Type B pancreatic cell (in vitro differentiated cells): ENCODE measurements at regions not wholly inside any gene's neighbourhood (a gene's known extent, or its start where the extent isn't known, plus 50 kb on each side); places are given as distances from the start of the nearest gene placed in this dataset.

Experiments used
- DNase-seq: peaks from one replicate; pipeline ENCODE4 v3.0.0; 2021; ENCODE audit warnings: mixed read lengths; ENCODE audit not compliant: unreplicated experiment; ENCODE audit errors: extremely low spot score
- H3K27ac Mint-ChIP-seq: 2 replicates; pipeline ENCODE4 v1.8.0; 2021; ENCODE audit warnings: mild to moderate bottlenecking, mixed read lengths
- H3K27me3 Mint-ChIP-seq: 2 replicates; pipeline ENCODE4 v1.8.0; 2021; ENCODE audit warnings: mixed read lengths
- H3K36me3 Mint-ChIP-seq: 2 replicates; pipeline ENCODE4 v1.8.0; 2021; ENCODE audit warnings: mixed read lengths
- H3K4me1 Mint-ChIP-seq: one replicate; pipeline ENCODE4 v1.8.0; 2021; ENCODE audit warnings: mixed read lengths; ENCODE audit not compliant: unreplicated experiment
- H3K4me3 Mint-ChIP-seq: 2 replicates; pipeline ENCODE4 v1.8.0; 2021; ENCODE audit warnings: mild to moderate bottlenecking, mixed read lengths
- H3K9me3 Mint-ChIP-seq: 2 replicates; pipeline ENCODE4 v1.8.0; 2021; ENCODE audit warnings: mixed read lengths
- TF ChIP-seq, protein P1 (sequence below): fragments of 200-600 bp; sonication (generic); conservative IDR thresholded peaks from 2 replicates; pipeline ENCODE4 v1.5.0; 2021; ENCODE audit warnings: antibody characterized with exemption, mild to moderate bottlenecking

DNA sequence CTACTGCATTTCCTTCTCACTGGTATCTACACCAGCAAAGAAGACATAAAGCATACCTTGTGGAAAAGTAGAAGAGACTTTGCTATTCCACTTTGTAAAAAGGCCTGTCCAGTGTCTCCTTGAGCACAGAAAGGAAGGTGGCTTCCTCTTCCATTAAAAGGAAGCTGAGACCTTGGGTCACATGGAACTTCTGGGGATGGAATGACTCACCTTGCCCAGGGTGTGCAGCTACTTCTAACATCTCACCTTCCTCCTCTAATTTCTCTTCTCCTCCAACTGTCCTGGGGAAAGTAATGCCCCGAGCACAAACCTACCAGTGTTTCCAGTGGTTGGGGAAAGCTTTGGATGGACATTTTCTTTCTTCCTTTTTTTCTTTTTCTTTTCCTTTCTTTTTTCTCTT, 848.8 kb upstream of the MAP3K7 start:
- Mint-ChIP-seq H3K4me1 (peaks cover 5% of the 10 kb centered on the region), H3K4me3 (no peak overlapping the region), H3K9me3 (no peaks in the 10 kb centered on the region), H3K27ac (no peak overlapping the region), H3K36me3 (no peaks in the 10 kb centered on the region), H3K27me3 (no peaks in the 10 kb centered on the region)
- TF ChIP-seq, protein P1, sequence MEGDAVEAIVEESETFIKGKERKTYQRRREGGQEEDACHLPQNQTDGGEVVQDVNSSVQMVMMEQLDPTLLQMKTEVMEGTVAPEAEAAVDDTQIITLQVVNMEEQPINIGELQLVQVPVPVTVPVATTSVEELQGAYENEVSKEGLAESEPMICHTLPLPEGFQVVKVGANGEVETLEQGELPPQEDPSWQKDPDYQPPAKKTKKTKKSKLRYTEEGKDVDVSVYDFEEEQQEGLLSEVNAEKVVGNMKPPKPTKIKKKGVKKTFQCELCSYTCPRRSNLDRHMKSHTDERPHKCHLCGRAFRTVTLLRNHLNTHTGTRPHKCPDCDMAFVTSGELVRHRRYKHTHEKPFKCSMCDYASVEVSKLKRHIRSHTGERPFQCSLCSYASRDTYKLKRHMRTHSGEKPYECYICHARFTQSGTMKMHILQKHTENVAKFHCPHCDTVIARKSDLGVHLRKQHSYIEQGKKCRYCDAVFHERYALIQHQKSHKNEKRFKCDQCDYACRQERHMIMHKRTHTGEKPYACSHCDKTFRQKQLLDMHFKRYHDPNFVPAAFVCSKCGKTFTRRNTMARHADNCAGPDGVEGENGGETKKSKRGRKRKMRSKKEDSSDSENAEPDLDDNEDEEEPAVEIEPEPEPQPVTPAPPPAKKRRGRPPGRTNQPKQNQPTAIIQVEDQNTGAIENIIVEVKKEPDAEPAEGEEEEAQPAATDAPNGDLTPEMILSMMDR, result no peak
- DNase-seq, result no peak

DNA sequence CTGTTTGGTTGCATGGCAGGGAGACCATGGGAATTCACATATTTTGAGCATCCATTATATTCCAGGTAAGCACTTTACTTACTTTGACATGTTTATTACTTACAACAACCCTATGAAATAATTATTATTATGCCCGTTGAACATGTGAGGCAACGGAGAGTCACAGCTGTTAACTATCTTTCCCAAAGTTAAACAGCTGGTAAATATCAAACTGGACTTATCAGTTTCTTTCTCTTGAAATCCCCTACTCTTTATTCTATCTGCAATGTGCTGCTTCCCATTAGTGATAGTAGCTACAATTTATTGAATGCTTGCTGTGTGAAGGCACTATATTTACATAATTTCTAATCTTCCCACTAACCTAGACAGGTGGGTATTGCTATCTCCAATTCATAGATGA, 847.7 kb upstream of the MAP3K7 start:
- Mint-ChIP-seq H3K9me3 (no peaks in the 10 kb centered on the region), H3K4me1 (peaks cover 5% of the 10 kb centered on the region), H3K4me3 (no peak overlapping the region), H3K27ac (no peak overlapping the region), H3K36me3 (no peaks in the 10 kb centered on the region), H3K27me3 (no peaks in the 10 kb centered on the region)
- DNase-seq, result no peak
- TF ChIP-seq, protein P1, result no peak

DNA sequence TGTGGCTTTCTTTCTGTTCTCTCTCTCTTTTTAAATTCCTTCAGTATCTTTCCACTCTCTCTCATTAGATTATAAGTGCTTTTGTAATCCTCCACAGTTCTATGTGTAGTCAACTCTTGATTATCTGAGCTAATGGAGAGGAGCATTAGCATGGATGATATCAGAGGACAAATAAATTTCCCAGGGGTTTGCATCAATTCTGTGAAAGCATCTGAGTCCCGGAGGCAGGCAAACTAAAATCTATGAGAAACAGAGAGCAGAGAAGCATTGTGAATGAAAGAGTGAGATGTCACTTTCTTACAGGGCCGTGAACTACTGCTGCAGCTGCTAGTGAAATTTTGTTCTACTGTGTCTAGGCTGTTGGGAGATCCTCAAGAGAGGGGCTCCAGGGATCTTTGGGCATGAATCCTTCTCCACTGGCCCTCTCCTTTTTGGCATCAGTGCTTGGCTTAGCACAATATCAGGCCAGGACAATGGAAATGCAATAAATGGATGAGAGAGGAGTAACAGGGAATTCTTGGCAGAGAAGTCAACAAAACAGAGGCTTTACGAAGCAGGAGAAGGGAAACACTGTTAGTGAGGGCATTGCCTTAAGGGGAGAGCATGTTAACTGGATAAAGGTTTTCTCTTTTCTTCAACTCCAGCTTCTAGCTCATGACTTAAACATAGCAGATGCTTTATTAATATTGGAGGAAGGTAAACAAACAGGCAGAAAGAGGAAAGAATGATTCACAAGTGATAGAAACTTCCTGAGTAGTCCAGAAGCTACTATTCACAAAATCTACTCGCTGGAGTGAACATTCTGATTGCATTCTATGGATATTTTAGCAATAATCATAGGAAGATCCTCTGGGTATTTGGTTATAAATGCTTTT, 847.0 kb upstream of the MAP3K7 start:
- TF ChIP-seq, protein P1, result no peak
- Mint-ChIP-seq H3K36me3 (no peaks in the 10 kb centered on the region), H3K27me3 (no peaks in the 10 kb centered on the region), H3K27ac (no peak overlapping the region), H3K4me3 (no peak overlapping the region), H3K9me3 (no peaks in the 10 kb centered on the region), H3K4me1 (peaks cover 5% of the 10 kb centered on the region)
- no peak for DNase-seq

DNA sequence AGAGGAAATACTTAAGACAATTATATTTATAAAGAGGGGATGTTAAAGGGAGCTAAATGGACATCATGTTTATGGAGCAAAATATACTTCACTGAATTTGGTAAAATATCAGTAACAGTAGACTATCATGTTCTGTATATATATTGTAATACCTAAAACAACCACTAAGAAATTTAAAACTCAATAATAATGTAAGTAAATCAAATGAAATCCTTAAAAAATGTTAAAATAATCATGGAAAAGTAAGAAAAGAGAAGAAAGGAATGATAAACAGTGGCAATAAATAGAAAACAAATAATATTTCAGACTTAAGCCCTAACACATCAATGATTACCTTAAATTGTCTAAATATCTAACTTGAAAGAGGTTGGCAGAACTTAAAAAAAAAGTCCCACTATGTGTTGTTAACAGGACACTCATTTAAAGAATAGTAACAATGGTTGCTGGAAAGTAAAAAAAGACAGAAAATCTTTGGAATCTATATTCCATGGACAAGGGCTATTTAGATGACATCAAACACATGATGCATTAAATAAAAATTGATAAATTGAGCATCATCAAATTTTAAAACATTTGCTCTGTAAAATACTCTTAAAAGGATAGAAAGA, 842.2 kb upstream of the MAP3K7 start:
- no peaks in the 10 kb centered on the region for H3K9me3 Mint-ChIP-seq
- H3K4me3 Mint-ChIP-seq, result no peak overlapping the region
- H3K27ac Mint-ChIP-seq, result no peak overlapping the region
- DNase-seq, result no peak
- H3K36me3 Mint-ChIP-seq, result no peaks in the 10 kb centered on the region
- H3K27me3 Mint-ChIP-seq, result no peaks in the 10 kb centered on the region
- no peaks in the 10 kb centered on the region for H3K4me1 Mint-ChIP-seq
- TF ChIP-seq, protein P1, result peak; percentile 64

DNA sequence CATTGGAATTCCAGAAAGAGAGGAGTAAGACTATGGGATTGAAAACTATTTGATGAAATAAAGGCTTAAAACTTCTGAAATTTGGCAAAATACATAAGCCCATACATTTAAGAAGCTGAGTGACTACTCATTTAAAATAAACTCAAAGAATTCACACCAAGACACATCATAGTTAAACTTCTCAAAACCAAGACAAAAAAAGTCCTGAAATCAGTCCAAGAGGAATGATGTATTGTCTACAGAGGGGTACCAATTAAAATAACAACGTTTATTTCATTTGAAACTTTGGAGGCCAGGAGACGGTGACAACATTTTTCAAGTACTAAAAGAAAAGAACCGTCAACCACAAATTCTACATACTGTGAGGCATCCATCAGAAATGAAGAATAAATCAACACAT, 841.4 kb upstream of the MAP3K7 start:
- TF ChIP-seq, protein P1, result no peak
- no peak overlapping the region for H3K27ac Mint-ChIP-seq
- H3K9me3 Mint-ChIP-seq, result no peaks in the 10 kb centered on the region
- DNase-seq, result no peak
- no peaks in the 10 kb centered on the region for H3K36me3 Mint-ChIP-seq
- no peak overlapping the region for H3K4me3 Mint-ChIP-seq
- no peaks in the 10 kb centered on the region for H3K4me1 Mint-ChIP-seq
- no peaks in the 10 kb centered on the region for H3K27me3 Mint-ChIP-seq
